ENCODE measurements at regions not wholly inside any gene's neighbourhood (a gene's known extent, or its start where the extent isn't known, plus 50 kb on each side); places are given as distances from the start of the nearest gene placed in this dataset.

DNA sequence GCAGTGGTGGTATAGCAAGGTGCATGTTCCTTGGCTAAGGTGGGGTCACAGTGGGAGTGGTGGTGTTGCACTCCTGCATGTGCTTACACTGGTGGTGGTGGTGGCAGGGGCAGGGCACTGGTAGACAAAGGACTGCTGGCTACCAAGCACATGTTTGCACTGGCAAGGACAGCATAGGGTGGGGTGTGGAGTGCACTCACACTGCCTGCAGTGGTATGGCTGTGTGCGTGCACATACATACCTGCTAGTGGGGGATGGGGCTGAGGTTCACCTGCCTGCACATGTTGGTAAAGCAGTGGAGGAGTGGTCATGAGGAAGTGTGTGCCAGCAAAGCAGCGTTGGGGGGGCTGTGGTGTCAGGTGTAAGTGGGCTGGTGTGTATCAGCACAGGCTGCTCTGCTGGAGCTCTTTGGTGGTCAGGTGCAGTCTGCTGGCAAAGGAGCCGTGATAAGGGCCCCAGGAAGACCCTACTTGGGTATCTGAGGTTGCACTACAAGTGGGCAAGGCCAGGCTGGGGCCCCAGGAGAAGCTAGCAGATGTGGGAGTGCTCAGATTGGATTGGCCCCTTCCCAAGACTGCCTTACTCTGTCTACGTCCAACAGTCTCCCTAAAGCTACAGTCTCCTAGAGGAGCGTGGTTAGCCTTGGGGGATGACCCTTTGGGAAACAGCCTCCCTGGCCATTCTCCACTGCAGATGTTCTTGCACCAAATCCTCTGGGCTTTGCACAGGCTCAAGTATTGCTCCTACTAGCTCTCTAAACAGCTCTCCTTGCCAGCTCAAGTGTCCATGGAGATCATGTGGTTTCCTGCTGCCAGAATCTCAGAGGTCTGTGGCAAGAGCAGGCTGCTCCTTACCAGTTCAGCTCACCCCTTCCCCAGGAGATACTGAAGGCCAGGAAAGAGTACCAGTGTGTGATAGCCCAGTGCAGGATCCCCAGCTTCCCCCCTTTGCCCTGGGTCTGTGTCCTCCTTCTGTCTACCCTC is 486.3 kb upstream of the PABPC4L start:
- Histone ChIP-seq H3K36me3 (ENCODE audit: control insufficient read depth in 2 of 3, insufficient read depth in 3 of 3, low read length in 3 of 3) (no peaks in the 10 kb centered on the region), H3K4me1 (ENCODE audit: control insufficient read depth in 2 of 3, insufficient read depth in 2 of 3, low read depth in 1 of 3, low read length in 3 of 3) (no peaks in the 10 kb centered on the region), H3K9ac (ENCODE audit: low read length in 3 of 3) (no peak overlapping the region), H3K27me3 (ENCODE audit: control insufficient read depth, insufficient read depth, low read length) (no peaks in the 10 kb centered on the region), H3K4me3 (ENCODE audit: low read length in 3 of 3) (no peak overlapping the region), H3K27ac (ENCODE audit: low read depth in 2 of 2, low read length in 2 of 2) (no peak overlapping the region), H3K9me3 (ENCODE audit: control insufficient read depth in 2 of 3, insufficient read depth in 1 of 3, low read length in 3 of 3) (no peaks in the 10 kb centered on the region)
- intact Hi-C loops (cut with DNase I) = no loop called here
- no peak for FAIRE-seq
- DNase-seq = no peak
- no peak for TF ChIP-seq CTCF (IDR thresholded peaks at IDR 0.05; ENCODE audit: borderline replicate concordance, extremely low read depth, insufficient read depth)

DNA sequence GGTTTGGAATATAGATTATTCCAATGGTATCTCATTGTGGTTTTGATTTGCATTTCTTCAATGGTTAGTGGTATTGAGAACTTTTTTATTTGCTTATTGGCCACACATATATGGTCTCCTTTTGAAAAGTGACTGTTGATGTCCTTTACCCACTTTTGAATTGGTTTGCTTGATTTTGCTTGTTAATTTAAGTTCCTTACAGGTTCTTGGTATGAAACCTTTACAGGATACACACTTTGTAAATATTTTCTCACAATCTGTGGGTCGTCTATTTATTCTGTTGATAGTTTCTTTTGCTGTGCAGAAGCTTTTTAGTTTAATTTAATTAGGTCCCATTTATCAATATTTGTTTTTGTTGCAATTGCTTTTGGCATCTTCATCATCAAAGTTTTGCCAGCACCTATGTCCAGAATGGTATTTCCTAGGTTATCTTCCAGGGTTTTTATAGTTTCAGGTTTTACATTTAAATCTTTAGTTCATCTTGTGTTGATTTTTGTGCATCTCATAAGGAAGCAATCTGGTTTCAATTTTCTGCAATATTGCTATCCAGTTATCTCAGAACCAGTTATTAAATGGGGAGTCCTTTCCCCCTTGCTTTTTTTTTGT is 475.7 kb upstream of the PABPC4L start:
- no peak for TF ChIP-seq CTCF (IDR thresholded peaks at IDR 0.05; ENCODE audit: borderline replicate concordance, extremely low read depth, insufficient read depth)
- no peak overlapping the region for H3K9ac ChIP-seq (ENCODE audit: low read length in 3 of 3)
- intact Hi-C loops (cut with DNase I) = no loop called here
- H3K27ac ChIP-seq (ENCODE audit: low read depth in 2 of 2, low read length in 2 of 2) = no peak overlapping the region
- H3K27me3 ChIP-seq (ENCODE audit: control insufficient read depth, insufficient read depth, low read length) = no peaks in the 10 kb centered on the region
- H3K36me3 ChIP-seq (ENCODE audit: control insufficient read depth in 2 of 3, insufficient read depth in 3 of 3, low read length in 3 of 3) = no peaks in the 10 kb centered on the region
- H3K4me1 ChIP-seq (ENCODE audit: control insufficient read depth in 2 of 3, insufficient read depth in 2 of 3, low read depth in 1 of 3, low read length in 3 of 3) = no peaks in the 10 kb centered on the region
- DNase-seq (no peak), FAIRE-seq (no peak)
- no peaks in the 10 kb centered on the region for H3K9me3 ChIP-seq (ENCODE audit: control insufficient read depth in 2 of 3, insufficient read depth in 1 of 3, low read length in 3 of 3)
- no peak overlapping the region for H3K4me3 ChIP-seq (ENCODE audit: low read length in 3 of 3)

- no peak for TF ChIP-seq CTCF (IDR thresholded peaks at IDR 0.05; ENCODE audit: borderline replicate concordance, extremely low read depth, insufficient read depth)
- peak in 1 of 5 donors; percentile 7 for DNase-seq
- no peaks in the 10 kb centered on the region for H3K4me1 ChIP-seq (ENCODE audit: control insufficient read depth in 2 of 3, insufficient read depth in 2 of 3, low read depth in 1 of 3, low read length in 3 of 3)
- H3K9ac ChIP-seq (ENCODE audit: low read length in 3 of 3) = no peak overlapping the region
- no peak overlapping the region for H3K4me3 ChIP-seq (ENCODE audit: low read length in 3 of 3)
- intact Hi-C loops (cut with DNase I) = no loop called here
- no peaks in the 10 kb centered on the region for H3K36me3 ChIP-seq (ENCODE audit: control insufficient read depth in 2 of 3, insufficient read depth in 3 of 3, low read length in 3 of 3)
- H3K27me3 ChIP-seq (ENCODE audit: control insufficient read depth, insufficient read depth, low read length) = no peaks in the 10 kb centered on the region
- no peaks in the 10 kb centered on the region for H3K9me3 ChIP-seq (ENCODE audit: control insufficient read depth in 2 of 3, insufficient read depth in 1 of 3, low read length in 3 of 3)
- no peak for FAIRE-seq
- no peak overlapping the region for H3K27ac ChIP-seq (ENCODE audit: low read depth in 2 of 2, low read length in 2 of 2)
Observed at GRCh38 chr4:134668237-134668636, 466.6 kb upstream of the PABPC4L start.
